ENCODE measurements at regions not wholly inside any gene's neighbourhood (a gene's known extent, or its start where the extent isn't known, plus 50 kb on each side); places are given as distances from the start of the nearest gene placed in this dataset.

DNA sequence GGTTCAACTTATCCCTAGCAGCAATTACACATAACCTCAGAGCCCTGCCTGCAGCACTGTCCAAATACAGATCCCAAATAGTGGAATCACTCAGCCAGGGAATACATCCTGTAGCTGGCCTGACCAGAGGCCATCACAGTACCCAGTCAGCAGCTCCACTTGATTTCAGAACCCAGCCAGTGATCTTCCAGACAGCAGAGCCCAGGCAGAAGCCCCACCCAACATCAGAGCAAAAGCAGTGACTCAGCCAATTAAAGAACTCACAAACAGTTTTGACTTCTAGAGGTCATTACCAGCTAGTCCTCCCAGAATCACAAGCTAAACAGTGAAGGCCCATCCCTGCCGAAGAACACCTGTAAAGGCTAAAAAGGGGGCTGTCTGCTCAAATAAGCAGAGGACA is 118.0 kb upstream of the SRD5A2 start:
- TF ChIP-seq CTCF (conservative IDR thresholded peaks at IDR 0.05) (no peak), ZFX (IDR thresholded peaks at IDR 0.05) (no peak)

Measured in C4-2B (cell line).